ENCODE measurements at regions not wholly inside any gene's neighbourhood (a gene's known extent, or its start where the extent isn't known, plus 50 kb on each side); places are given as distances from the start of the nearest gene placed in this dataset.
A peak's percentile ranks its signal among the peaks of the same experiment; 100 is the strongest.

DNA sequence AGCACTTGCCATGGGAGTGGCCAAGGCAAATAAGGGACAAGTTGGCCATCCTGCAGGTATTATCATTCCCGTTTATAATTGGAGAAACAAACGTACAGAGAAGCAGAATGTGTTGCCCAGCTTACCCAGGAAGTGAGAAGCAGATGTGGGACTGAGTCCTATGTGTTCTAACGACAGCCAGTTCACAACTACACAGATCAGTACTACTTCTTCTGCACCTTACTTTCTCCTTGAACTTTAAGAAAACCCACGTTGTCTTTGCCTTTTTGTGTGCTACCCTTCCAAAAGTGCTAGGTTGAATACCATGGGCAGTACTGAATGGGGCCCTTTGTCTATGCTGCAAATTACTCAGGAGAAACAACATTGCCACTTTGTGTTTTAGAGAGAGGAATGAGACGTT is 62.8 kb upstream of the BLID start:
- no peaks in the 10 kb centered on the region for H3K27me3 Mint-ChIP-seq (ENCODE audit: low read depth)
- TF ChIP-seq, protein P1, sequence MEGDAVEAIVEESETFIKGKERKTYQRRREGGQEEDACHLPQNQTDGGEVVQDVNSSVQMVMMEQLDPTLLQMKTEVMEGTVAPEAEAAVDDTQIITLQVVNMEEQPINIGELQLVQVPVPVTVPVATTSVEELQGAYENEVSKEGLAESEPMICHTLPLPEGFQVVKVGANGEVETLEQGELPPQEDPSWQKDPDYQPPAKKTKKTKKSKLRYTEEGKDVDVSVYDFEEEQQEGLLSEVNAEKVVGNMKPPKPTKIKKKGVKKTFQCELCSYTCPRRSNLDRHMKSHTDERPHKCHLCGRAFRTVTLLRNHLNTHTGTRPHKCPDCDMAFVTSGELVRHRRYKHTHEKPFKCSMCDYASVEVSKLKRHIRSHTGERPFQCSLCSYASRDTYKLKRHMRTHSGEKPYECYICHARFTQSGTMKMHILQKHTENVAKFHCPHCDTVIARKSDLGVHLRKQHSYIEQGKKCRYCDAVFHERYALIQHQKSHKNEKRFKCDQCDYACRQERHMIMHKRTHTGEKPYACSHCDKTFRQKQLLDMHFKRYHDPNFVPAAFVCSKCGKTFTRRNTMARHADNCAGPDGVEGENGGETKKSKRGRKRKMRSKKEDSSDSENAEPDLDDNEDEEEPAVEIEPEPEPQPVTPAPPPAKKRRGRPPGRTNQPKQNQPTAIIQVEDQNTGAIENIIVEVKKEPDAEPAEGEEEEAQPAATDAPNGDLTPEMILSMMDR (IDR thresholded peaks at IDR 0.05): no peak
- H3K36me3 Mint-ChIP-seq (ENCODE audit: low read depth): peaks cover 3% of the 10 kb centered on the region
- no peak for DNase-seq (ENCODE audit: low spot score)
- peak overlapping the region; percentile 62 for H3K4me3 Mint-ChIP-seq (ENCODE audit: unreplicated experiment)
- peak overlapping the region; percentile 82 for H3K27ac Mint-ChIP-seq (ENCODE audit: unreplicated experiment)
- no peaks in the 10 kb centered on the region for H3K9me3 Mint-ChIP-seq (ENCODE audit: low read depth)
- H3K4me1 Mint-ChIP-seq (ENCODE audit: low read depth): peaks cover 74% of the 10 kb centered on the region

DNA sequence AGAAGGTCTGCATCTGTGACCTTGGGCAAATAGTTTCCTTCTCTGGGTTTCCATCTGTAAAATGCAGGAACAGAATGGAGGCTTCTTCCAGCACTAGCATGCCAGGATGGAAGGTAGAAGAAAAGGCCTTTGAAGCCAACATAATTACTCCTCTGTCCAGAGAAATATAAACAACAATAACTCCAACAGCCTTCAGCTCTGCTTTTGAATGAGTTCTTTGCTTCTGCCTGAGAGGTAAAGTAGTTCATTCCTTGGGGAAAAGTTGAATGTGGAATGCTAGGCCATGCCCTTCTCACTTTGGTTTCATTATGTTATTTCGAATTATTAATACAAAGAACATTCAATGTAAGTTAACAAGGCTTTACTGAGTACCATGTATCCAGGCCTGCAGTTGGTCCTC is 61.2 kb upstream of the BLID start:
- Mint-ChIP-seq H3K9me3 (ENCODE audit: low read depth) (no peaks in the 10 kb centered on the region), H3K27me3 (ENCODE audit: low read depth) (no peaks in the 10 kb centered on the region), H3K36me3 (ENCODE audit: low read depth) (peaks cover 3% of the 10 kb centered on the region), H3K4me3 (ENCODE audit: unreplicated experiment) (no peak overlapping the region), H3K4me1 (ENCODE audit: low read depth) (peaks cover 85% of the 10 kb centered on the region), H3K27ac (ENCODE audit: unreplicated experiment) (no peak overlapping the region)
- TF ChIP-seq, protein P1 (IDR thresholded peaks at IDR 0.05): no peak
- DNase-seq (ENCODE audit: low spot score): no peak

DNA sequence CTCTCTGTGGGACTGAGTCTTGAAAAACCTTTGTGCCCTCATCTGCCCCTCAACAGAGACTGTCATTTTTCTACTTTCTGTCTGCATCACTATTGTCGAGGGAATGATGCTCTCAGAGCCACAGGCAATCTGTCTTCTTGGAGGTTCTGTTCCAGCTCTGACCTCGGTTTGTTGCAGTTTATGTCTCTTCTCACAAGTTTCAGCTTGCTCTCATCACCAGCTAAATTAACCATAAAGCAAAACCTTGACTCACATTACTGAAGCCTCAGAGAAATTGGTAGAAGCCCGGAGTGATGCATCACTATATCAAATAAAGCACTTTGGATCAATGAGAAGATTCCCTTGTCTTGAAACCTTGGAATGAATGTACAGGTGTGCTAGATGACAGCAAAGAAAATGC is 60.6 kb upstream of the BLID start:
- H3K9me3 Mint-ChIP-seq (ENCODE audit: low read depth): no peaks in the 10 kb centered on the region
- DNase-seq (ENCODE audit: low spot score): no peak
- no peak overlapping the region for H3K4me3 Mint-ChIP-seq (ENCODE audit: unreplicated experiment)
- TF ChIP-seq, protein P1 (IDR thresholded peaks at IDR 0.05): no peak
- H3K27me3 Mint-ChIP-seq (ENCODE audit: low read depth): no peaks in the 10 kb centered on the region
- peaks cover 3% of the 10 kb centered on the region for H3K36me3 Mint-ChIP-seq (ENCODE audit: low read depth)
- H3K27ac Mint-ChIP-seq (ENCODE audit: unreplicated experiment): peak overlapping the region; percentile 6
- H3K4me1 Mint-ChIP-seq (ENCODE audit: low read depth): peaks cover 84% of the 10 kb centered on the region

DNA sequence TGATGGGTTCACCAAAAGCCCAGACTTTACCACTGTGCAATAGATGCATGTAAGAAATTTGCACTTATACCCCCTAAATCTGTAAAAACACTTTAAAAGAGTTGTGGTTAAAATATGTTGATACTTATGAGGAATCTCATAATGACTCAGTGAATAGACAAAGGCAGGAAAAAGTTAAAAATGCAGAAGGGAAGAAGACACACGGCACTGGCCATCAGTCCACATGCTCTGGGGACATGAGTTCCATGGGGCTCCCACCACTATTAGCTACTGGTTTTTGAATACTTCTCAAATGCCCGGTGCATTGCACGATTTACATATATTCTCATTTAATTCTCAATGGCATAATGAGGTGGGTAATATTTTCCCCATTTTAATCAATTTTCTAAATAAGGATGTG is 59.3 kb upstream of the BLID start:
- H3K9me3 Mint-ChIP-seq (ENCODE audit: low read depth): no peaks in the 10 kb centered on the region
- H3K4me1 Mint-ChIP-seq (ENCODE audit: low read depth): peaks cover 79% of the 10 kb centered on the region
- TF ChIP-seq, protein P1 (IDR thresholded peaks at IDR 0.05): no peak
- H3K27me3 Mint-ChIP-seq (ENCODE audit: low read depth): no peaks in the 10 kb centered on the region
- no peak overlapping the region for H3K4me3 Mint-ChIP-seq (ENCODE audit: unreplicated experiment)
- no peak for DNase-seq (ENCODE audit: low spot score)
- no peak overlapping the region for H3K27ac Mint-ChIP-seq (ENCODE audit: unreplicated experiment)
- H3K36me3 Mint-ChIP-seq (ENCODE audit: low read depth): peaks cover 3% of the 10 kb centered on the region

DNA sequence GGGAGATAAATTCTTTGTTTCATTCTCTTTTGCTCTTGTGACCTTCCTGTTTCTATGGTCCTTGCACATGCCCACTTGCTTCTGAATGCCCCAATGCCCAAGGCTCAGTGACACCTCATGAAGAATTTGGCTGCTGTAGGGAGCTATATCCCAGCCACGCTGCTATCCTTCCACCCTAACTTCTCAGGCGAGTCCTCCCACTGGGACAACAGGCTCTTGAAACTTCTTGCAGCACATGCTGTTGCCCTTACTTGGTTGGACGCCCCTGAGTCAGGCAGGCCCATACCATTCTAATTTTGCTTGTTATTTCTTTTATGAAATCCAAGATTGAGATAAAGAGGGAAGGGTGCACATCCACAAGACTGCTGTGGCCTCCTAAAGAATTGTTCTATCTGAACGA is 57.6 kb upstream of the BLID start:
- no peak for DNase-seq (ENCODE audit: low spot score)

More for the DNA sequence above, 57.6 kb upstream of the BLID start:
- H3K9me3 Mint-ChIP-seq (ENCODE audit: low read depth): no peaks in the 10 kb centered on the region
- TF ChIP-seq, protein P1 (IDR thresholded peaks at IDR 0.05): no peak
- no peak overlapping the region for H3K4me3 Mint-ChIP-seq (ENCODE audit: unreplicated experiment)
- peaks cover 3% of the 10 kb centered on the region for H3K36me3 Mint-ChIP-seq (ENCODE audit: low read depth)
- H3K27me3 Mint-ChIP-seq (ENCODE audit: low read depth): no peaks in the 10 kb centered on the region
- H3K27ac Mint-ChIP-seq (ENCODE audit: unreplicated experiment): peak overlapping the region; percentile 62
- H3K4me1 Mint-ChIP-seq (ENCODE audit: low read depth): peaks cover 65% of the 10 kb centered on the region

Measured in chondrocyte (in vitro differentiated cells).